ENCODE measurements at regions not wholly inside any gene's neighbourhood (a gene's known extent, or its start where the extent isn't known, plus 50 kb on each side); places are given as distances from the start of the nearest gene placed in this dataset.

DNA sequence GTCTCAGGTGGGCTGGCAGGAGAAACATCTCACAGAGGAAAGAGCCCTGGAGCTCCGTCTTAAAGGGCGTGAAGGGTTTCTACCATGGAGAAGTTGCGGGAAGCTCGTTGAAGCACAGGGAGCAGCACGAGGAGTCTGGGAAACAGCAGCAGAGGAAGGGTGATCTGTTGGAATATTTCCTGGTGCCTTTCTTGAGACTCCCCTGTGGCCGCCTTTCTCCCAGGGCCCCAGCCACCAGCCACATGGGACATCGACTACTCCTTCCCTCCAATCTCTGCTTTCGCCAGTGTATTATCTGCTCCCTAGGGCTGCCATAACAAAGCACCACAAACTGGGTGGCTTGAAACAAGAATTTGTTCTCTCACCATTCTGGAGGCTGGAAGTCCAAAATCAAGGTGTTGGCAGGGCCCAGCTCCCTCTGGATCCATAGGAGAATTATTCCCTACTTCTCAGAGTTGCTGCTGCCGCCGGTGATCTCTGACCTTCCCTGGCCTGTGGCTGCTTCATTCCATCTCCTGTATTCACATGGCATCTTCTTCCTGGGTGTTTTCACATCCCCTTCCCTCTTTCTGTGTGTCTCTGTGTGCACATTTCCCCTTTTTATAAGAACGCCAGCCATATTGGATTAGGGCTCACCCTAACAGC lies 152.8 kb upstream of the GSC start:
- peaks cover 12% of the 10 kb centered on the region for H3K27me3 Mint-ChIP-seq
- no peak for DNase-seq (ENCODE audit: low spot score, unreplicated experiment)
- H3K36me3 Mint-ChIP-seq (ENCODE audit: insufficient read depth), result no peaks in the 10 kb centered on the region
- peaks cover 2% of the 10 kb centered on the region for H3K9me3 Mint-ChIP-seq (ENCODE audit: low read depth)
- no peak overlapping the region for H3K27ac Mint-ChIP-seq
- no peaks in the 10 kb centered on the region for H3K4me1 Mint-ChIP-seq (ENCODE audit: low read depth)
- TF ChIP-seq CTCF (IDR thresholded peaks at IDR 0.05; ENCODE audit: unreplicated experiment), result no peak
- H3K4me3 Mint-ChIP-seq (ENCODE audit: low read depth), result no peak overlapping the region

DNA sequence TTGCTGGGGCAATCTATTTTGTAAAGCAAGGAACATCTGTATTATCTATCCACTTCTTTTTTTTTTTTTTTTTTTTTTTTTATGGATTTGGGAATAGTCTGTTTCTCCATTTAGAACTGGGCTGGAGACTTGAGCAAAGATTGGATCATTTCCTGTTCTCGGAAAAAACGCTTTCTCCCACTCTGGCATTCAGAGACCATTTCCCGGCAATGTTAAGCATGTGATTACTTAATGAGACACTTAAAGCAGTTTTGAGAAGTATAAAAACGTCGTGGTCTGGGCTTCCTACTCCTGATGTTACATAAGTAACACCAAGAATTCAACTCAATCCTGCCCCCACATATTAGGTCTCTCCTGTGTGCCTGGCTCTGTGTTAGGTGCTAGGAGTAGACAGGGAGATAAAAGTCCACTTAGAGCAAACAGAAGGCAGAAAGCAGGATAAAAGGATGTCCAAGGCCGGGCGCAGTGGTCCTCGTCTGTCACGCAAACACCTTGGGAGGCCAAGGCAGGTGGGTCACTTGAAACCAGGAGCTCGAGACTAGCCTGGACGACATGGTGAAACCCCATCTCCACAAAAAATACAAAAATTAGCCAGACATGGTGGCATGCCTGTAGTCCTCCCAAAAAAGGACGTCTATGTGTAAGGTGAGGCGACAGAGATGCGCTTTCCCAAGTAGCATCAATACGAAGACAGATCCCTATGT lies 152.1 kb upstream of the GSC start:
- H3K27ac Mint-ChIP-seq, result no peak overlapping the region
- no peaks in the 10 kb centered on the region for H3K36me3 Mint-ChIP-seq (ENCODE audit: insufficient read depth)
- no peak overlapping the region for H3K4me3 Mint-ChIP-seq (ENCODE audit: low read depth)
- no peak for TF ChIP-seq CTCF (IDR thresholded peaks at IDR 0.05; ENCODE audit: unreplicated experiment)
- H3K27me3 Mint-ChIP-seq, result peaks cover 14% of the 10 kb centered on the region
- no peak for DNase-seq (ENCODE audit: low spot score, unreplicated experiment)
- H3K9me3 Mint-ChIP-seq (ENCODE audit: low read depth), result peaks cover 2% of the 10 kb centered on the region
- H3K4me1 Mint-ChIP-seq (ENCODE audit: low read depth), result no peaks in the 10 kb centered on the region

DNA sequence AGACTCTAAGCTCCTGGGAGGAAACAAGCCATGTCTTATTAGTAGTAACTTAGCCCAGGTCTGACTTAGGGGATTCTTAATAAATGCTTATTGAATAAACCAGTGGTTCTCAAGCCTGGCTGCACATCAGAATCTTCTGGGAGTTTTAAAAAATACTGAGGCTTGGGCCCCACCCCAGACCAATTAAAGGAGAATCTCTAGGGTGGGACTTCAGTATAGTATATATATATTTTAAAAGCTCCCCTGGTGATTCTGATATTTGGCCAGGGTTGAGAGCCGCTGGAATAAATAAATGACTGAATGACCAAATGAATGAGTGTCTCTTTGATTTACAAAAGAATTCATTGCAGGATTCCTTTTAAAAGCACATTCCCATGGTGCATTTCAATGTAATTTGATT lies 151.5 kb upstream of the GSC start:
- DNase-seq (ENCODE audit: low spot score, unreplicated experiment), result no peak
- Mint-ChIP-seq H3K4me1 (ENCODE audit: low read depth) (no peaks in the 10 kb centered on the region), H3K27ac (no peak overlapping the region), H3K27me3 (peaks cover 20% of the 10 kb centered on the region), H3K4me3 (ENCODE audit: low read depth) (no peak overlapping the region), H3K9me3 (ENCODE audit: low read depth) (peaks cover 2% of the 10 kb centered on the region), H3K36me3 (ENCODE audit: insufficient read depth) (no peaks in the 10 kb centered on the region)
- no peak for TF ChIP-seq CTCF (IDR thresholded peaks at IDR 0.05; ENCODE audit: unreplicated experiment)

DNA sequence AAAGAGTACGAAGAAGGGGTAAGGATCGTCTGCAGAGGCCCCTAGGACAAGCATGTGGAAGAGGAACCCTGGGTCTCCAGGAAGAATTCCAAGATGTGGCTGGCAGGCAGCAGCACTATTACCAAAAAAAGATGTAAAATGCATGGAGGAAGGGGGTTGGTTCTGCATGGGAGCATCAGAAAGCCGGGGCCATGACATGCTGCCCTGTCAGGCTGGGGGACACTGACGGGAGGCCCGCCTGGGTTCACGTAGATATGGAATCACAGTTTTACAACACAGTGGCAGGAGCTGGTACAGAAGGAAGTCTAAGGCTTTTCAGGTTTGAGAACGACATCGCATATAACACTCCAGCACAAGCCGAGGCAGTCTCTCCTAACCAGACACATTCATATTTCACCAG lies 150.0 kb upstream of the GSC start:
- Mint-ChIP-seq H3K4me3 (ENCODE audit: low read depth) (no peak overlapping the region), H3K4me1 (ENCODE audit: low read depth) (no peaks in the 10 kb centered on the region), H3K36me3 (ENCODE audit: insufficient read depth) (no peaks in the 10 kb centered on the region), H3K27me3 (peaks cover 20% of the 10 kb centered on the region), H3K27ac (no peak overlapping the region), H3K9me3 (ENCODE audit: low read depth) (peaks cover 2% of the 10 kb centered on the region)
- no peak for TF ChIP-seq CTCF (IDR thresholded peaks at IDR 0.05; ENCODE audit: unreplicated experiment)
- no peak for DNase-seq (ENCODE audit: low spot score, unreplicated experiment)

GRCh38 chr14:94918896-94919295 lies 149.0 kb upstream of the GSC start:
- Mint-ChIP-seq H3K27me3 (peaks cover 15% of the 10 kb centered on the region), H3K36me3 (ENCODE audit: insufficient read depth) (no peaks in the 10 kb centered on the region), H3K4me3 (ENCODE audit: low read depth) (no peak overlapping the region), H3K27ac (no peak overlapping the region), H3K9me3 (ENCODE audit: low read depth) (peaks cover 2% of the 10 kb centered on the region), H3K4me1 (ENCODE audit: low read depth) (no peaks in the 10 kb centered on the region)
- no peak for TF ChIP-seq CTCF (IDR thresholded peaks at IDR 0.05; ENCODE audit: unreplicated experiment)
- DNase-seq (ENCODE audit: low spot score, unreplicated experiment), result no peak

Data from progenitor cell of endocrine pancreas (in vitro differentiated cells).